Smooth muscle cell (in vitro differentiated cells): ENCODE measurements at regions not wholly inside any gene's neighbourhood (a gene's known extent, or its start where the extent isn't known, plus 50 kb on each side); places are given as distances from the start of the nearest gene placed in this dataset.

Experiments
- DNase-seq: peaks from one replicate; lab custom pipeline; 2025; ENCODE audit not compliant: unreplicated experiment; lab: John Stamatoyannopoulos, UW
- H2AFZ ChIP-seq: fragments of 200-600 bp; sonication (generic); 2 replicates; pipeline ENCODE4 v1.6.0; 2016; ENCODE audit warnings: antibody characterized with exemption, low read depth, mild to moderate bottlenecking
- H3F3A ChIP-seq: fragments of 200-600 bp; sonication (generic); 2 replicates; pipeline ENCODE4 v1.6.0; 2017; ENCODE audit warnings: antibody characterized with exemption, low read depth
- H3K27ac ChIP-seq: fragments of 200-600 bp; sonication (generic); 2 replicates; pipeline ENCODE4 v1.5.1; 2016; ENCODE audit warnings: low read depth, mild to moderate bottlenecking
- H3K27me3 ChIP-seq: fragments of 200-600 bp; sonication (generic); 2 replicates; pipeline ENCODE4 v1.6.1; 2016; ENCODE audit warnings: low read depth, mild to moderate bottlenecking
- H3K36me3 ChIP-seq: fragments of 200-600 bp; sonication (generic); 2 replicates; pipeline ENCODE4 v1.5.1; 2016; ENCODE audit warnings: low read depth
- H3K4me1 ChIP-seq: fragments of 200-600 bp; sonication (generic); 2 replicates; pipeline ENCODE4 v1.5.1; 2016; ENCODE audit warnings: low read depth
- H3K4me2 ChIP-seq: fragments of 200-600 bp; sonication (generic); 2 replicates; pipeline ENCODE4 v1.6.0; 2016; ENCODE audit warnings: mild to moderate bottlenecking
- H3K4me3 ChIP-seq: fragments of 200-600 bp; sonication (generic); 2 replicates; pipeline ENCODE4 v1.5.1; 2016; ENCODE audit warnings: mild to moderate bottlenecking
- H3K79me2 ChIP-seq: fragments of 200-600 bp; sonication (generic); 2 replicates; pipeline ENCODE4 v1.6.0; 2016; ENCODE audit warnings: low read depth, mild to moderate bottlenecking
- H3K9ac ChIP-seq: fragments of 200-600 bp; sonication (generic); 2 replicates; pipeline ENCODE4 v1.6.0; 2016; ENCODE audit warnings: low read depth
- H3K9me3 ChIP-seq: fragments of 200-600 bp; sonication (generic); replicated peaks from 2 replicates; pipeline ENCODE4 v1.5.1; 2016; ENCODE audit warnings: low read depth
- H4K20me1 ChIP-seq: fragments of 200-600 bp; sonication (generic); 2 replicates; pipeline ENCODE4 v1.6.0; 2016; ENCODE audit warnings: low read depth
- WGBS: methylation state at CpG from one replicate; pipeline ENCODE4 v1.1.7; 2016; ENCODE audit warnings: low lambda C conversion rate; 5-methylcytosine and 5-hydroxymethylcytosine counted together
- TF ChIP-seq, protein P1 (sequence below): fragments of 200-600 bp; sonication (generic); IDR thresholded peaks from 2 replicates; pipeline ENCODE4 v1.5.1; 2017; ENCODE audit warnings: borderline replicate concordance, mild to moderate bottlenecking, antibody characterized with exemption; ENCODE audit not compliant: insufficient read depth, poor library complexity, severe bottlenecking

DNA sequence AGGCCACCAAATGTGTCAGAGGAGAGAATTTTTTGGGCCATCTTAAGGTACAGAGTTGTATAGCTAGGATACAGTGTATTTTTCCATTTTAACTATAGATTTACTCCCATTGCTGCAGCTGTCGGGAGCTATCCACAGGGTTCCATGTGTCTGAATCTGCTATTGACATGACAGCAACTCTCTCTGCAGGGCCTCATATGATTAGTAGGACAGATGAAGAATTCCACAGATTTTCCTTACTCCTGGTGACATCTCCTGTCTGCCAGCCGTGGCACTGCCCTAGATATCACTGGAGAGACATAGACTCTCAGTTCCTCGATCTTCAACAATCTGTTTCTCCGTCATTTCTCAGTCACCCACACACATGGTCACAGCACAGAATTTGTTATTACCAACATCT lies 86.5 kb downstream of the SPCS3 start:
- Histone ChIP-seq H3F3A (no peaks in the 10 kb centered on the region), H2AFZ (no peak overlapping the region), H3K4me2 (no peak overlapping the region), H3K27ac (no peak overlapping the region), H3K79me2 (no peaks in the 10 kb centered on the region), H3K27me3 (no peaks in the 10 kb centered on the region), H3K4me1 (no peaks in the 10 kb centered on the region), H3K9me3 (no peaks in the 10 kb centered on the region), H3K9ac (no peak overlapping the region), H4K20me1 (no peaks in the 10 kb centered on the region), H3K4me3 (no peak overlapping the region), H3K36me3 (no peaks in the 10 kb centered on the region)
- WGBS = 94% methylated on average over 4 of the region's 4 CpGs
- TF ChIP-seq, protein P1, sequence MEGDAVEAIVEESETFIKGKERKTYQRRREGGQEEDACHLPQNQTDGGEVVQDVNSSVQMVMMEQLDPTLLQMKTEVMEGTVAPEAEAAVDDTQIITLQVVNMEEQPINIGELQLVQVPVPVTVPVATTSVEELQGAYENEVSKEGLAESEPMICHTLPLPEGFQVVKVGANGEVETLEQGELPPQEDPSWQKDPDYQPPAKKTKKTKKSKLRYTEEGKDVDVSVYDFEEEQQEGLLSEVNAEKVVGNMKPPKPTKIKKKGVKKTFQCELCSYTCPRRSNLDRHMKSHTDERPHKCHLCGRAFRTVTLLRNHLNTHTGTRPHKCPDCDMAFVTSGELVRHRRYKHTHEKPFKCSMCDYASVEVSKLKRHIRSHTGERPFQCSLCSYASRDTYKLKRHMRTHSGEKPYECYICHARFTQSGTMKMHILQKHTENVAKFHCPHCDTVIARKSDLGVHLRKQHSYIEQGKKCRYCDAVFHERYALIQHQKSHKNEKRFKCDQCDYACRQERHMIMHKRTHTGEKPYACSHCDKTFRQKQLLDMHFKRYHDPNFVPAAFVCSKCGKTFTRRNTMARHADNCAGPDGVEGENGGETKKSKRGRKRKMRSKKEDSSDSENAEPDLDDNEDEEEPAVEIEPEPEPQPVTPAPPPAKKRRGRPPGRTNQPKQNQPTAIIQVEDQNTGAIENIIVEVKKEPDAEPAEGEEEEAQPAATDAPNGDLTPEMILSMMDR = no peak
- no peak for DNase-seq

DNA sequence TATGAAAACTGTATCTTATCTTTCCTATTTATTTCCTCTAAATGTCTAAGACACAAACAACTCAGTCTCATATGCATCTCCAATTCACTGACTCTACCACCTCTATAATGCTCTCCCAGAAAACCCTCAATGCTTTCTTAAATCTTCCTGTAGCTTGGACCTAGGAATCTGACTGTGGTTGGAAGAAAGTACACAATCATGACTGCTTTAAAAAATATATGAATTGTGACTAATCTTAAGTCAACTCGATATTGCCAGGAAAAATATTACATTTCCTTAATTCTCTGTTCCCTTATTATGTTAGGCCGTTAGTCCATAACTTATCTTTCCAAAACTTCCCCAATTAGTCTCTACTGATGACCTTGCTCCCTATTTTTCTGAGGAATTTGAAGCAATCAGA lies 87.0 kb downstream of the SPCS3 start:
- Histone ChIP-seq H3K27ac (no peak overlapping the region), H3K4me2 (no peak overlapping the region), H3K9ac (no peak overlapping the region), H4K20me1 (no peaks in the 10 kb centered on the region), H3K4me1 (no peaks in the 10 kb centered on the region), H2AFZ (no peak overlapping the region), H3K27me3 (no peaks in the 10 kb centered on the region), H3K79me2 (no peaks in the 10 kb centered on the region), H3K9me3 (no peaks in the 10 kb centered on the region), H3F3A (no peaks in the 10 kb centered on the region), H3K4me3 (no peak overlapping the region), H3K36me3 (no peaks in the 10 kb centered on the region)
- TF ChIP-seq, protein P1 = no peak
- WGBS = 92% methylated on average over 2 of the region's 2 CpGs
- no peak for DNase-seq

DNA sequence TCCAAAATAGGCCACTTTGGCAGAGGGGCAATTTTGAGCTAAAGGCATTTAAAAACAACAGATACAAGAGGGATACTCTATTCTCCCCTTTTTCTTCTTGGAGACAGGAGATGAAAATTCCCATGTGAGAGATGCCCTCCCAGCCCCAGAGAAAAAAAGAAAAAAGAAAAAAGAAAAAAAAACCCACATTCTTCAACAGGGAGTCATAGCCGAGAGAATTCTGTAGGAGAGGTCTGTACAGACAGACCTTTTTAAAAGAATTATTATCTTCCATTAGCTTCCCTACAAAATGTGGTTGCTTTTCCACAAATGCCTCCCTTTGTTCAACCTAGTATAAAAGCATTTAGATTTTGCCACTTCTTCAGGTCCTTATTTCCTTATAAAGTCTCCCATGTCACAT lies 89.9 kb downstream of the SPCS3 start:
- Histone ChIP-seq H3K36me3 (no peaks in the 10 kb centered on the region), H3K79me2 (no peaks in the 10 kb centered on the region), H3K27ac (no peak overlapping the region), H3F3A (no peaks in the 10 kb centered on the region), H2AFZ (no peak overlapping the region), H3K4me1 (no peaks in the 10 kb centered on the region), H3K4me3 (no peak overlapping the region), H3K4me2 (no peak overlapping the region), H3K9ac (no peak overlapping the region), H3K9me3 (no peaks in the 10 kb centered on the region), H3K27me3 (no peaks in the 10 kb centered on the region), H4K20me1 (no peaks in the 10 kb centered on the region)
- TF ChIP-seq, protein P1 = no peak
- 59% methylated on average over 1 of the region's 1 CpG for WGBS
- no peak for DNase-seq

DNA sequence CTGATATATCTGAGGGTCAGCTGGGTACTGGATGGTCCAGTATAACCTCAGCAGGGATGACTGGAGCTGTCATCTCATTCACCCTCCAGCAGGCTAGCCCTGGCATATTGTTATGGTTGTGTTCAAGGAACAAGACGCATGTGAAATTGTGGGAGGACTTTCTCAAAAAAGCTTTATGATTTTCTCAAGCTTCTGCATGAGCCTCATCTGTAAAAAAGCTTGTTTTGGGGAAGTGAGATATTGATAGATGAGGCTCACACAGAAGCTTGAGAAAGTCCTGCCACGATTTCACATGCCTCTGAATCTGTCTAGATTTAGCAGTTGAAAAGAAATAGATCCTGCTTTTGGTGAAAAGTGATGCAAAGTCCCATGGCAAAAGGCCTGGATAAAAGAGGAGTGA lies 93.4 kb downstream of the SPCS3 start:
- Histone ChIP-seq H3K27me3 (no peaks in the 10 kb centered on the region), H4K20me1 (no peaks in the 10 kb centered on the region), H3K27ac (no peak overlapping the region), H3K9ac (no peak overlapping the region), H3K4me3 (no peak overlapping the region), H3K4me1 (no peaks in the 10 kb centered on the region), H2AFZ (no peak overlapping the region), H3K79me2 (no peaks in the 10 kb centered on the region), H3K9me3 (no peaks in the 10 kb centered on the region), H3K36me3 (no peaks in the 10 kb centered on the region), H3F3A (no peaks in the 10 kb centered on the region), H3K4me2 (no peak overlapping the region)
- WGBS = 89% methylated on average over 2 of the region's 2 CpGs
- TF ChIP-seq, protein P1 = no peak
- no peak for DNase-seq
